ENCODE measurements at regions not wholly inside any gene's neighbourhood (a gene's known extent, or its start where the extent isn't known, plus 50 kb on each side); places are given as distances from the start of the nearest gene placed in this dataset.

DNA sequence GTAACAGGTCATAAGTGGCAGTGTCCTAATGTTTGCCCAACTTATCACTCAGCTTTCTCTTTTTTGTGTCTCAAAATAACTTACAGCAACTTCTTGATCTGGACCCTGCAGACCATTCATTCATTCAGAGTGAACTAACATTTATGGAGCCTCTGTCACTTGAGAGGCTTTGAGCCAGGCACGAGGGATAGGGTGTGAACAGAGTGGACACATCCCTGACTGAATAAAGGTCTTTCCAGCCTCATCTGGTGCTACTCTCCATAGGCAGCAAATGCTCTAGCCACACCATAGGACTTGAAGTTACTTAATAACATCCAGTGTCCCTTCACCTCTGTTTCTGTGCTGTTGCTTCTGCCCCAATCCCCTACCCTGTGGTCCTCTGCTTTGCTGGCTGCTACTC is 212.1 kb upstream of the FBN2 start:
- TF ChIP-seq, protein P1, sequence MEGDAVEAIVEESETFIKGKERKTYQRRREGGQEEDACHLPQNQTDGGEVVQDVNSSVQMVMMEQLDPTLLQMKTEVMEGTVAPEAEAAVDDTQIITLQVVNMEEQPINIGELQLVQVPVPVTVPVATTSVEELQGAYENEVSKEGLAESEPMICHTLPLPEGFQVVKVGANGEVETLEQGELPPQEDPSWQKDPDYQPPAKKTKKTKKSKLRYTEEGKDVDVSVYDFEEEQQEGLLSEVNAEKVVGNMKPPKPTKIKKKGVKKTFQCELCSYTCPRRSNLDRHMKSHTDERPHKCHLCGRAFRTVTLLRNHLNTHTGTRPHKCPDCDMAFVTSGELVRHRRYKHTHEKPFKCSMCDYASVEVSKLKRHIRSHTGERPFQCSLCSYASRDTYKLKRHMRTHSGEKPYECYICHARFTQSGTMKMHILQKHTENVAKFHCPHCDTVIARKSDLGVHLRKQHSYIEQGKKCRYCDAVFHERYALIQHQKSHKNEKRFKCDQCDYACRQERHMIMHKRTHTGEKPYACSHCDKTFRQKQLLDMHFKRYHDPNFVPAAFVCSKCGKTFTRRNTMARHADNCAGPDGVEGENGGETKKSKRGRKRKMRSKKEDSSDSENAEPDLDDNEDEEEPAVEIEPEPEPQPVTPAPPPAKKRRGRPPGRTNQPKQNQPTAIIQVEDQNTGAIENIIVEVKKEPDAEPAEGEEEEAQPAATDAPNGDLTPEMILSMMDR (IDR thresholded peaks at IDR 0.05): no peak
- TF ChIP-seq REST (IDR thresholded peaks at IDR 0.05; ENCODE audit: insufficient read depth in 1 of 2, low read depth in 2 of 2, low read length in 1 of 2) (no peak), TCF7L2 (IDR thresholded peaks at IDR 0.05; ENCODE audit: low read depth, low read length) (no peak)
